ENCODE measurements at regions not wholly inside any gene's neighbourhood (a gene's known extent, or its start where the extent isn't known, plus 50 kb on each side); places are given as distances from the start of the nearest gene placed in this dataset.
"Not testable (repeated sequence)": the region's sequence is repeated elsewhere in the genome, so short reads cannot be mapped to it uniquely, and the experiment has no call there.

GRCh38 chr2:194096402-194096801 is 1560.6 kb upstream of the SLC39A10 start:
- DNase-seq (ENCODE audit: low spot score): no peak

- no peak for DNase-seq (ENCODE audit: low spot score)
These were observed 1561.7 kb upstream of the SLC39A10 start for GRCh38 chr2:194095359-194095758.

DNA sequence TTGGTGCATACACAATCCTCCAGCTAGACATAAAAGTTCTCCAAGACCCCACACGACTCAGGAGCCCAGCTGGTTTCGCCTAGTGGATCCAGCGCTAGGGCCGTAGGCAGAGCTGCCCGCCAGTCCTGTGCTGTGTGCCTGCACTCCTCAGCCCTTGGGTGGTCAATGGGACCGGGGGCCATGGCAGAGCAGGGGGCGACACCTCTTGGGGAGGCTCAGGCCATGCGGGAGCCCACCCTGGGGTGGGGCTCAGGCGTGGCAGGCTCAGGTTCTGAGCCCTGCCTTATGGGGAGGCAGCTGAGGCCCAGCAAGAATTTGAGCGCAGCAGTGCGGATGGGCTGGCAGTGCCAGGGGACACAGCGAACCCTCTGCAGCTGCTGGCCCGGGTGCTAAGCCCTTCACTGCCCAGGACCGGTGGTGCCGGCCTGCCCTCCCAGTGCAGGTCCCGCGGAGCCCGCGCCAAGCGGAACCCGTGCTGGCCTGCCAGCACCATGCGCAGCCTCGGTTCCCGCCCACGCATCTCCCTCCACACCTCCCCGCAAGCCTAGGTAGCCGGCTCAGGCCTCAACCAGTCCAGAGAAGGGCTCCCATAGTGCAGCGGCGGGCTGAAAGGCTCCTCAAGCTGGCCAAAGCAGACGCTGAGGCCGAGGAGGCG is 1566.6 kb upstream of the SLC39A10 start:
- no peak for DNase-seq (ENCODE audit: low spot score)

GRCh38 chr2:194087089-194087958 is 1569.7 kb upstream of the SLC39A10 start:
- DNase-seq (ENCODE audit: low spot score): no peak

DNA sequence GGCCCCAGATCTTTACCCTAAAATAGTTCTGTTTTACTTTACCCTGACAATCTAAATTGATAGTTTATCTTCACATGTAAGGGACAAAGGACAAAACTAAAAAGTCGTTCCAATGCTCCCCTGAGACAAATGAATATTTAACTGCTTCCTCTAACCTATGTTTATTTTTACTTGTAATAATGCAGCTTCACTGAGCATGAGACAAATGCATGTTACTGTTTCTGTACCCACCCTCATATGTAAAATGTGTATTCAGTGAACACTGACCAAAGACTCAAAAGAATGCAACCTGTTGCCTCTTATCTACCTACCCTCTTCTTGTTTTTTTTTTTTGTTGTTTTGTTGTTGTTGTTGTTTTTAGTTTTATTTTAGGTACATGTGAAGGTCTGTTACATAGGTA is 1570.9 kb upstream of the SLC39A10 start:
- no peak for DNase-seq (ENCODE audit: low spot score)

DNA sequence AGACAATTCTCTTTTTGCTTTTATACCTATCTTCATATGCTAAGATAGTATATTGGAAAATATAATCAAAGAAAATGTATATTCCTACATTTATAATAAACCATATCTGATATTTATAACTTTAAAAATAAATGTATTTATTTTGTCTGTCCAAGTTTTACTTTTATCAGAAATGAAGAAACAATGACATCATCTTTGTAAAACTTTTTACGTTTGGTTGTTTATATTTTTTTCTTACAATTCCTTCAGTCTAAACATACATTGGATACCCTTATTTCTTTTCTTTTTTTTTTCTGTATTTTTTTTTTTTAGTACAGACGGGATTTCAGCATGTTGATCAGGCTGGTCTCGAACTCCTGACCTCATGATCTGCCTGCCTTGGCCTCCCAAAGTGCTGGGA is 1577.0 kb upstream of the SLC39A10 start:
- DNase-seq (ENCODE audit: low spot score): no peak

GRCh38 chr2:194077366-194077765 is 1579.7 kb upstream of the SLC39A10 start:
- no peak for DNase-seq (ENCODE audit: low spot score)

- DNase-seq (ENCODE audit: low spot score): no peak
These were observed 1594.6 kb upstream of the SLC39A10 start for GRCh38 chr2:194062401-194062800.

DNA sequence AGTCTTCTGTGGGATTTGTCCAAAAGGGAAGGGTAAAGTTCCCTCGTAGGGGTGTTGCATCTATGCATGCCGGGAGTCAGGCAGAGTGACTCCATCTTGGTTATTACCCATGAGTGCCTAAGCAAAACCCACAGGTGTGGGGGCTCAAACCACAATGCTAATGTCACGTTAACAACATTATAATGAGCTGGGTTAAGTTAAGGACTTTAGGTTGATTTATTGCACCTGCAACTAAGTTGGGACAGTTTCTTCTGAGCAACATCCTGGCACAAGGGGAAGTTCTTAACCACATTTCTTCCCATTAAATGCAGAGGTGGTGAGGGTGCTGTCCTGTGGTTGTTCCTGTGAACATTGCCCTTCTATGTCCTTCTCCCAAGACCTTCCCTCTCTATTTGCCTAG is 1596.8 kb upstream of the SLC39A10 start:
- no peak for DNase-seq (ENCODE audit: low spot score)

- no peak for DNase-seq (ENCODE audit: low spot score)
These were observed 1602.7 kb upstream of the SLC39A10 start for GRCh38 chr2:194054313-194054712.

DNA sequence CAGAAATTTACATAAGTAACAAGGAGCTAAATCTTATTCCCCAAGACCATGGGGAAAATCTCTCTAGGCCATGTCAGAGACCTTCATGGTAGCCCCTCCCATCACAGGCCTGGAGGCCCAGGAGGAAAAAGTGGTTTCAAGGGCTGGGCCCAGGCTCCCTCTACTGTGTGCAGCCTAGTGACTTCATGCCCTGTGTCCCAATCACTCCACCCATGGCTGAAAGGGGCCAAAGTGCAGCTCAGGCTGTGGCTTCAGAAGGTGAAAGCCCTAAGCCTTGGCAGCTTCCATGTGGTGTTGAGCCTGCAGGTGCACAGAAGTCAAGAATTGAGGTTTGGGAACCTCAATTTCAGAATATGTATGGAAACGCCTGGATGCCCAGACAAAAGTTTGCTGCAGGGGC is 1612.7 kb upstream of the SLC39A10 start:
- no peak for DNase-seq (ENCODE audit: low spot score)

GRCh38 chr2:194021130-194021529 is 1635.9 kb upstream of the SLC39A10 start:
- not testable (repeated sequence) for DNase-seq (ENCODE audit: low spot score)

DNA sequence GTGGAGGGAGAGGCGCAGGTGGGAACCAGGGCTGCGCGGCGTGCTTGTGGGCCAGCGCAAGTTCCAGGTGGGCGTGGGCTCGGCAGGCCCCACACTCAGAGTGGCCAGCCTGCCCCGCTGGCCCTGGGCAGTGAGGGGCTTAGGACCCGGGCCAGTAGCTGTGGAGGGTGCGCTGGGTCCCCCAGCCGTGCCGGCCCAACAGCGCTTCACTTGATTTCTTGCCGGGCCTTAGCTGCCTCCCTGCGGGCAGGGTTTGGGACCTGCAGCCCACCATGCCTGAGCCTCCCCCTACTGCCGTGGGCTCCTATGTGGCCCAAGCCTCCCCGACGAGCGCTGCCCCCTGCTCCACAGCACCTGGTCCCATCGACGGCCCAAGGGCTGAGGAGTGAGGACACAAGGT is 1636.9 kb upstream of the SLC39A10 start:
- no peak for DNase-seq (ENCODE audit: low spot score)

DNA sequence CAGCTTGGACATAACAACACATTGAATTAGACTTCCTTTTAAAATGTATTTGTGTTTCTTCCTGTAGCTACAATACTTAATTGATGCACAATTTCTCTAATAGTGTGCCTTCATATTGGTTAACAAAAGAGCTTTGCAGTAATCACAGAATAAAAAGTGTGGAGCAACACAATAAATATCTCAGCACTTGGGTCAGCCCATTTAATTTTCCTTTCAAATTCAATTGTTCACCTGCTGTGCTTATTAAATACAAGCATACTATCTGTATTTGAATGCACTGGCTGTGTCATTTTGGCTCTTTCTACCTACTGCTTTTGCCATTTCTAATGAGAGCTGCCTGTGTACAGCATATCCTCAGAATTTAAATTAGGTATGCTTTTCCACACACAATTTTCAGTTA is 1641.3 kb upstream of the SLC39A10 start:
- no peak for DNase-seq (ENCODE audit: low spot score)

- DNase-seq (ENCODE audit: low spot score): no peak
These were observed 1642.4 kb upstream of the SLC39A10 start for GRCh38 chr2:194014639-194015038.

GRCh38 chr2:194004590-194005206 is 1652.3 kb upstream of the SLC39A10 start:
- no peak for DNase-seq (ENCODE audit: low spot score)

DNA sequence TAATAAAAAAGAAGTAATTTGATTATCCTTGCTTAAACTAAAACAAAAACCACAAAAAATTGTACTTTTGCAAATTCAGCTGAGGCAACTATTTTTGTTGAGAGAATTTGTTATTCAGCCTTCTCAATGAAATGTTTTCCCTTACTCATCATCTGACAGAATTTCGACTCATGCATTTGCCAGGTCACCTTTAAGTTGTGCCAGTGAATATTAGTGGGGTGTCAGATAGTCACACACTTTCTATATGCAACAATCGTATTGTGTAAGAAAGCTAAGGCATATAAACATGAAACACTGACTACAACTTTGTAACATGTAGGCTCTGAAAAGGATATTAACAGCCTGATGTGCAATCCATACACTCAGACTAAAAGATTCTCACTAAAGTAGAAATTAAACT is 1653.1 kb upstream of the SLC39A10 start:
- DNase-seq (ENCODE audit: low spot score): no peak

GRCh38 chr2:194002699-194003368 is 1654.2 kb upstream of the SLC39A10 start:
- no peak for DNase-seq (ENCODE audit: low spot score)

DNA sequence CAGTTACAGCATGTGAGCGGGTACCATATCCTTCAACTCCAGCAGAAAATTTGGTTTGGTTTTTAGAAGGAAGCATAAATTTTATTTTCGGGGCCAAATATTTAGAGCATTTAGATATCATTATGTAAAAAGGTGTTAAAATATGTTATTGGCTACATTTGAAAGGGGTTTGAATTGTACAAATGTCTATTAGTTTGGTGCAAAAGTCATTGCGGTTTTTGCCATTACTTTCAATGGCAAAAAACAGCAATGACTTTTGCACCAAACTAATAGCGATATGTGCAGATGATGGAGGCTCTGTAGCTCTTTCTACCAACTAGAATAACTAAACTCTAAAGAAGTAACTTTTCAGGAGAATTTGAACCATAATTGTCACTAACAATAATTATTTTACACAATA is 1666.2 kb upstream of the SLC39A10 start:
- DNase-seq (ENCODE audit: low spot score): no peak

GRCh38 chr2:193989645-193990044 is 1667.4 kb upstream of the SLC39A10 start:
- no peak for DNase-seq (ENCODE audit: low spot score)

- no peak for DNase-seq (ENCODE audit: low spot score)
These were observed 1668.2 kb upstream of the SLC39A10 start for GRCh38 chr2:193988784-193989183.

- DNase-seq (ENCODE audit: low spot score): no peak
These were observed 1671.8 kb upstream of the SLC39A10 start for GRCh38 chr2:193985272-193985671.

DNA sequence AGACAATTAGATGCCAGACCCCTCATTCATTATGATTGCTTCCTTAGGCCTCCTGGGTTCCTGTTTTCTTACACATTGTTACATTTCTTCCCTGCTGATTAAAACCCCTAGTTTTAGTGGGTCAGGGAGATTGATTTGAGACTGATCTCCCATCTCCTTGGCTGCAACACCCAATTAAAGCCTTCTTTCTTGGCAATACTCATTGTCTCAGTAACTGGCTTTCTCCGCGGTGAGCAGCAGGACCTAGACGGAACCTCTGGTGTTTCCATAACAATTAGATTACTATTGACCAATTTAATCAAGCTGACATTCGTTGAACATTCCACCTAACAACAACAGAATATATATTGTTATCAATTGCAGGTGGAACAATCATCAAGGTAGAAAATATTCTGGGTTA is 1676.4 kb upstream of the SLC39A10 start:
- no peak for DNase-seq (ENCODE audit: low spot score)

Data from germinal center (tissue), 1 donor.